Fibroblast of pulmonary artery (primary cell): ENCODE measurements at regions not wholly inside any gene's neighbourhood (a gene's known extent, or its start where the extent isn't known, plus 50 kb on each side); places are given as distances from the start of the nearest gene placed in this dataset.

Experiments used
- DNase-seq: peaks from one replicate; pipeline ENCODE4 v3.0.0-alpha.2; 2010; ENCODE audit warnings: low read depth
- H3K4me3 ChIP-seq: replicated peaks from 2 replicates; pipeline ENCODE4 v1.5.1; 2011; ENCODE audit warnings: low read depth, mild to moderate bottlenecking, control low read depth, low read length, moderate library complexity
- CTCF ChIP-seq: IDR thresholded peaks from 2 replicates; pipeline ENCODE4 v1.5.1; 2011; ENCODE audit warnings: mild to moderate bottlenecking, control low read depth, low read length, inconsistent platforms; ENCODE audit errors: missing control alignments

- no peak for DNase-seq
- H3K4me3 ChIP-seq = no peak overlapping the region
- TF ChIP-seq CTCF = no peak
Measured at GRCh38 chr9:134541097-134541747, 100.4 kb upstream of the COL5A1 start.

DNA sequence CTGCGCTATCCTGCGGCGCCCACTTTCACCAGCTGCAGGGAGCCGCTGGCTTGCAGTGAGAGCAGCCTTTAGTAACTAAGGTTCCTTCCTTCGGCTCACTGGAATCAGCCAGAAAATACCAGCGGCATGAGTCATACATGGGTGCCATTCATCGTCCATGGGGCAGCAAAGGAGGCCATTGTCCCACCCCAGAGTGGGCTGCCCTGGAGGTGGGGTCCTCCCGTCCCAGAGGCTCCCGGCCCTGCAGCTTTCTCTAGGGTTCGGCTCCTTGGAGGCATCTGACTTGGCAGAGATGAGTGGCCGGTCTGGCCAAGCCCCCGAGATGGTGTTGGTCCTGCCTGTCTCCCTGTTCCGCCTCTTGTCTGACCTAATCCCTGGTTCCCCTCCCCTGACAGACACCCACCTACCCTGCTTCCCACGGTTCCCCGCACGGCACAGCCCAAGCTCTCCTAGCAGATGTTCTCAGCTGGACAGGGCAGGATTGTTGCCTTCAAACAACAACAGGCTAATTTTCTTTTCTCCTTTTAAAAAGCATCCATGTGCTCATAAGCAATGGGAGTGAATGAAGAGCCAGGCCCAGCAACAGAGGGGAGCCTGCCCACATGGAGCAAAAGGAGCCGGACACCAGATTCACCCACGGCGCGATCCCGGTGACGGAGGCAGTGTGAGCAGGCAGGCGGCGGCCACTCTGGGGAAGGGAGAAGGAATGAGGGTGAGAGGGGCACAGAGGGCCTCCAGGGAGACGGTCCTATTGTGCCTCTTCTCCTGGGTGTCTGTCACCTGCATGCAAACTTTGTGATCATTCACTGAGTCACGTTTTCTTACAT lies 97.0 kb upstream of the COL5A1 start:
- H3K4me3 ChIP-seq = no peak overlapping the region
- DNase-seq = peak; percentile 77
- no peak for TF ChIP-seq CTCF

DNA sequence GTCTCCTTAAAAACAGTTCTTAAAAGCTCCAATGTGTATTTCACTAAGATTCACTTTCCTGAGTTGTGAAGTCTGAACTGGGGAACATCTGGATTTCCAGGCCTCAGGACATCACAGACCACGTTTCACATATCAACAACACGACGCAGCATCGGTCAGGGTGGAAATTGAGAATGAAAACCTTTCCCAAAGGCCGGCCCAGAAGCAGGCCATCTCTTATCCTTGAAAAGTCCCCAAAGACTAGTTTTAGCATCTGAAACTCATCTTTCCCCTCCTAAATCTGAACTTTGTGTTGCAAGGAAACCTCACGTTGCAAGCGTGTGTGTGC lies 96.4 kb upstream of the COL5A1 start:
- no peak for DNase-seq
- TF ChIP-seq CTCF = no peak
- H3K4me3 ChIP-seq = no peak overlapping the region

- TF ChIP-seq CTCF = no peak
- DNase-seq = peak; percentile 62
- no peak overlapping the region for H3K4me3 ChIP-seq
Measured at GRCh38 chr9:134545543-134546245, 95.9 kb upstream of the COL5A1 start.

GRCh38 chr9:134546246-134546731 lies 95.3 kb upstream of the COL5A1 start:
- TF ChIP-seq CTCF = no peak
- DNase-seq = peak; percentile 17
- no peak overlapping the region for H3K4me3 ChIP-seq

DNA sequence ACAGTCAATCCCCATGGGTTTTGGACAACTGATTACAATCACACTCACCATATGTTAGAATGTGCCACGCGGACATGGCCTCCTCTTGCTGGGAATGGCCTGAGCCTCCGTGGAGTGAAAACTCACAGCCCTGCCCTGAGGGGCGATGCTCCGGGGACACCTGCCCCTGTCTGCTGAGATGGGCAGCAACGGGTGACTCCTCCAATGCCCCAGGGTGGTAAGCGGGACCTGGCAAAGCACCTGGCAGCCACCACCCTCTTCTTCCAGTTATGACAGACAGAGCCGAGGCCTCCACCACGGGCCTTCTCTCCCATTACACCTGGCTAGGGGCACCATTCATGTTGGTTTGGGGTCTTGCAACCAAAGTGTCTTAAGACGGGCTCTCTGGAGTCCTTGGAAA lies 94.9 kb upstream of the COL5A1 start:
- no peak for DNase-seq
- no peak overlapping the region for H3K4me3 ChIP-seq
- TF ChIP-seq CTCF = no peak
